Neural cell (in vitro differentiated cells): ENCODE measurements at regions not wholly inside any gene's neighbourhood (a gene's known extent, or its start where the extent isn't known, plus 50 kb on each side); places are given as distances from the start of the nearest gene placed in this dataset.

ENCODE experiments used
- H2AFZ ChIP-seq: fragments of 200-600, 300-800 bp; sonication (generic), shearing (Covaris generic); 2 replicates; pipeline ENCODE4 v1.6.0; 2014; ENCODE audit warnings: low read depth, mild to moderate bottlenecking, antibody characterized with exemption, low read length, moderate library complexity
- H3F3A ChIP-seq: fragments of 200-600 bp; shearing (Covaris generic); 2 replicates; pipeline ENCODE4 v1.6.1; 2016; ENCODE audit warnings: mild to moderate bottlenecking, moderate library complexity, mixed read lengths, antibody characterized with exemption, low read length; ENCODE audit not compliant: insufficient read depth, poor library complexity, severe bottlenecking
- H3K27ac ChIP-seq: fragments of 200-600, 300-800 bp; sonication (generic), shearing (Covaris generic); 2 replicates; pipeline ENCODE4 v1.5.1; 2014; ENCODE audit warnings: mild to moderate bottlenecking, low read length, moderate library complexity
- H3K27me3 ChIP-seq: fragments of 300-800, 200-600 bp; sonication (generic), shearing (Covaris generic); 2 replicates; pipeline ENCODE4 v1.6.0; 2014; ENCODE audit warnings: mild to moderate bottlenecking, low read depth, low read length, moderate library complexity; ENCODE audit not compliant: insufficient read depth
- H3K36me3 ChIP-seq: fragments of 300-800, 200-600 bp; sonication (generic), shearing (Covaris generic); 2 replicates; pipeline ENCODE4 v1.5.1; 2014; ENCODE audit warnings: mild to moderate bottlenecking, antibody characterized with exemption, low read length, moderate library complexity; ENCODE audit not compliant: insufficient read depth
- H3K4me2 ChIP-seq: fragments of 300-800, 200-600 bp; sonication (generic), shearing (Covaris generic); 2 replicates; pipeline ENCODE4 v1.6.0; 2014; ENCODE audit warnings: mild to moderate bottlenecking, low read length
- H3K4me3 ChIP-seq: fragments of 300-800, 200-600 bp; sonication (generic), shearing (Covaris generic); 2 replicates; pipeline ENCODE4 v1.5.1; 2014; ENCODE audit warnings: mild to moderate bottlenecking, low read length, moderate library complexity
- H3K79me2 ChIP-seq: fragments of 200-600 bp; shearing (Covaris generic); replicated peaks from 2 replicates; pipeline ENCODE4 v1.6.0; 2014; ENCODE audit warnings: mild to moderate bottlenecking, low read length, moderate library complexity; ENCODE audit not compliant: insufficient read depth
- H3K9ac ChIP-seq: fragments of 300-800, 200-600 bp; sonication (generic), shearing (Covaris generic); 2 replicates; pipeline ENCODE4 v1.6.1; 2016; ENCODE audit warnings: mild to moderate bottlenecking, low read length, mixed read lengths
- H3K9me2 ChIP-seq: fragments of 200-600 bp; shearing (Covaris generic); 2 replicates; pipeline ENCODE4 v1.6.1; 2016; ENCODE audit warnings: mild to moderate bottlenecking, low read length, mixed read lengths; ENCODE audit not compliant: insufficient read depth
- H3K9me3 ChIP-seq: fragments of 200-600, 300-800 bp; sonication (generic), shearing (Covaris generic); 2 replicates; pipeline ENCODE4 v1.6.1; 2016; ENCODE audit warnings: mild to moderate bottlenecking, mixed run types, low read length, moderate library complexity, mixed read lengths
- H4K20me1 ChIP-seq: fragments of 200-600 bp; shearing (Covaris generic); 2 replicates; pipeline ENCODE4 v1.6.1; 2016; ENCODE audit warnings: mild to moderate bottlenecking, mixed run types; ENCODE audit not compliant: insufficient read depth
- EP300 ChIP-seq: fragments of 450-650 bp; conservative IDR thresholded peaks from 2 replicates; pipeline ENCODE4 v1.6.1; 2014; ENCODE audit warnings: antibody characterized with exemption, mild to moderate bottlenecking, moderate library complexity; ENCODE audit not compliant: poor library complexity, severe bottlenecking
- EZH2 ChIP-seq: fragments of 200-600, 300-800 bp; shearing (Covaris generic), sonication (generic); IDR thresholded peaks from 2 replicates; pipeline ENCODE4 v1.6.1; 2014; ENCODE audit warnings: antibody characterized with exemption, low read length, borderline replicate concordance, mild to moderate bottlenecking; ENCODE audit not compliant: insufficient read depth, poor library complexity, severe bottlenecking
- MXI1 ChIP-seq: fragments of 450-650 bp; conservative IDR thresholded peaks from 2 replicates; pipeline ENCODE4 v1.6.1; 2014; ENCODE audit warnings: antibody characterized with exemption, mild to moderate bottlenecking; ENCODE audit not compliant: poor library complexity, severe bottlenecking
- POLR2AphosphoS5 ChIP-seq: IDR thresholded peaks from 2 replicates; pipeline ENCODE4 v1.6.1; 2012
- RAD21 ChIP-seq: fragments of 450-650 bp; conservative IDR thresholded peaks from 2 replicates; pipeline ENCODE4 v1.6.1; 2014; ENCODE audit warnings: antibody characterized with exemption, mild to moderate bottlenecking, moderate library complexity
- SMC3 ChIP-seq: fragments of 450-650 bp; conservative IDR thresholded peaks from 2 replicates; pipeline ENCODE4 v1.6.1; 2014; ENCODE audit warnings: antibody characterized with exemption, mild to moderate bottlenecking, moderate library complexity; ENCODE audit not compliant: poor library complexity
- TAF1 ChIP-seq: IDR thresholded peaks from 2 replicates; pipeline ENCODE4 v1.6.1; 2012; ENCODE audit warnings: low read depth
- TF ChIP-seq, protein P1 (sequence below): fragments of 450-650 bp; IDR thresholded peaks from 2 replicates; pipeline ENCODE4 v1.5.1; 2014; ENCODE audit warnings: antibody characterized with exemption, mild to moderate bottlenecking, moderate library complexity; ENCODE audit not compliant: poor library complexity, severe bottlenecking
- TF ChIP-seq, protein P2 (sequence below): IDR thresholded peaks from 2 replicates; pipeline ENCODE4 v1.6.1; 2012; ENCODE audit warnings: borderline replicate concordance

DNA sequence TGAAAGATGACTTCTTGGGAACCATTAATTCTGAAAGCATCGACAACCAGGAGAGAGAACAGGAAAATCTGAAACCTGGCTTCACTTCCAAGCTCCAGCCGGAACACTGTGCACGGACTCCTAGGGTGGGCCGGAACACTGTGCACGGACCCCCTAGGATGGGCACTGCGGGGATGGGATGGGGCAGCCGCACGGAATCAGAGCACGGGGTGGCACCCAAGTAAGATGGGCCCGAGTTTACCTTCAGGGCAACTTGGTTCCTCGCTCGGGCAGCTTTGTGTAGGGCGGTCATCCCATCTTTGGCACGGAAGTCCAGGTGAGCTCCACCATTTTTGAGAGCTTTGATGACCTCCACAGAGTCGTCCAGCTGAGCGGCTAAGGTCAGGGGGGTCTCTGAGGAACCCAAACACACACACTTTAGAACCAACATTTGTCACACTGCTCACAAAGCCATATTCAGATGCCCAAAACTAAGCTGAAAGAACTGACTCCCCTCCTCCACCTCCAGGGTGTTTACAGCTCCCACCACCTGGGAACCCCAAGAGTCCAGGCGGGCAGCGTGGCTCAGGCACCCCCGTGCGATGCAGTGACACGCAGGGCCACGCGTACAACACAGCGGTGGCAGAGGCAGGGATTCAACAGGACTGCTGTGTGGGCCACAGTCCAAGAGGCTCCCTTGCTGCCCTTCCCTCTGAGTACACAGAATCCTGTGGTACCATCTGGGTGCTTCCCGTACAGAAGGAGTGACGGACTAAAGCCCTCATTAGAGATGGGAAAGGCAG is 157.9 kb downstream of the SHANK2 start:
- H3K36me3 ChIP-seq: no peaks in the 10 kb centered on the region
- H3K4me3 ChIP-seq: no peak overlapping the region
- H3K79me2 ChIP-seq: no peaks in the 10 kb centered on the region

DNA sequence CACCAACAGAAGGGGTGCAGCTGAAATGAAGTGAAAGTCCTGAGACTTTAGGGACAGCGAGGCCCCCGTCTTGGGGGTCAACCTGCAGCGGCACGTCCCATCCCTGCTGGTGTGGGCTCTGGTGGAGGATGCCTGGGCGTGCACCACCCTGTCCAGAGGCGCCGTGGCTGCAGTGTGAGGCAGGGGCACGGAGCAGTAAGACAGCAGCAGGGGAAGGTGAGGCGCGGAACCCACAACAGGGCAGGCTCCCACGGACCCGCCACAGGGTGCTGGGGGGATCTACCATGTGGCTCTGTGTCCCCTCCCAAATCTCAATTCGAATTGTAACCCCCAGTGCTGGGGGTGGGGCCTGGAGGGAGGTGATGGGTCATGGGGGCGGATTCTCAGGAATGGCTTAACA is 158.6 kb downstream of the SHANK2 start:
- Histone ChIP-seq H3K27me3 (no peaks in the 10 kb centered on the region), H3K9me3 (no peaks in the 10 kb centered on the region), H2AFZ (no peak overlapping the region), H3F3A (no peaks in the 10 kb centered on the region), H3K36me3 (no peaks in the 10 kb centered on the region), H3K9me2 (no peaks in the 10 kb centered on the region), H3K27ac (no peak overlapping the region), H3K4me2 (no peak overlapping the region), H3K79me2 (no peaks in the 10 kb centered on the region), H3K4me3 (no peak overlapping the region), H4K20me1 (no peaks in the 10 kb centered on the region), H3K9ac (no peak overlapping the region)
- TF ChIP-seq MXI1 (no peak), RAD21 (no peak), POLR2AphosphoS5 (no peak), SMC3 (no peak), EP300 (no peak), TAF1 (no peak)
- TF ChIP-seq, protein P1, sequence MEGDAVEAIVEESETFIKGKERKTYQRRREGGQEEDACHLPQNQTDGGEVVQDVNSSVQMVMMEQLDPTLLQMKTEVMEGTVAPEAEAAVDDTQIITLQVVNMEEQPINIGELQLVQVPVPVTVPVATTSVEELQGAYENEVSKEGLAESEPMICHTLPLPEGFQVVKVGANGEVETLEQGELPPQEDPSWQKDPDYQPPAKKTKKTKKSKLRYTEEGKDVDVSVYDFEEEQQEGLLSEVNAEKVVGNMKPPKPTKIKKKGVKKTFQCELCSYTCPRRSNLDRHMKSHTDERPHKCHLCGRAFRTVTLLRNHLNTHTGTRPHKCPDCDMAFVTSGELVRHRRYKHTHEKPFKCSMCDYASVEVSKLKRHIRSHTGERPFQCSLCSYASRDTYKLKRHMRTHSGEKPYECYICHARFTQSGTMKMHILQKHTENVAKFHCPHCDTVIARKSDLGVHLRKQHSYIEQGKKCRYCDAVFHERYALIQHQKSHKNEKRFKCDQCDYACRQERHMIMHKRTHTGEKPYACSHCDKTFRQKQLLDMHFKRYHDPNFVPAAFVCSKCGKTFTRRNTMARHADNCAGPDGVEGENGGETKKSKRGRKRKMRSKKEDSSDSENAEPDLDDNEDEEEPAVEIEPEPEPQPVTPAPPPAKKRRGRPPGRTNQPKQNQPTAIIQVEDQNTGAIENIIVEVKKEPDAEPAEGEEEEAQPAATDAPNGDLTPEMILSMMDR: no peak
- TF ChIP-seq, protein P2, sequence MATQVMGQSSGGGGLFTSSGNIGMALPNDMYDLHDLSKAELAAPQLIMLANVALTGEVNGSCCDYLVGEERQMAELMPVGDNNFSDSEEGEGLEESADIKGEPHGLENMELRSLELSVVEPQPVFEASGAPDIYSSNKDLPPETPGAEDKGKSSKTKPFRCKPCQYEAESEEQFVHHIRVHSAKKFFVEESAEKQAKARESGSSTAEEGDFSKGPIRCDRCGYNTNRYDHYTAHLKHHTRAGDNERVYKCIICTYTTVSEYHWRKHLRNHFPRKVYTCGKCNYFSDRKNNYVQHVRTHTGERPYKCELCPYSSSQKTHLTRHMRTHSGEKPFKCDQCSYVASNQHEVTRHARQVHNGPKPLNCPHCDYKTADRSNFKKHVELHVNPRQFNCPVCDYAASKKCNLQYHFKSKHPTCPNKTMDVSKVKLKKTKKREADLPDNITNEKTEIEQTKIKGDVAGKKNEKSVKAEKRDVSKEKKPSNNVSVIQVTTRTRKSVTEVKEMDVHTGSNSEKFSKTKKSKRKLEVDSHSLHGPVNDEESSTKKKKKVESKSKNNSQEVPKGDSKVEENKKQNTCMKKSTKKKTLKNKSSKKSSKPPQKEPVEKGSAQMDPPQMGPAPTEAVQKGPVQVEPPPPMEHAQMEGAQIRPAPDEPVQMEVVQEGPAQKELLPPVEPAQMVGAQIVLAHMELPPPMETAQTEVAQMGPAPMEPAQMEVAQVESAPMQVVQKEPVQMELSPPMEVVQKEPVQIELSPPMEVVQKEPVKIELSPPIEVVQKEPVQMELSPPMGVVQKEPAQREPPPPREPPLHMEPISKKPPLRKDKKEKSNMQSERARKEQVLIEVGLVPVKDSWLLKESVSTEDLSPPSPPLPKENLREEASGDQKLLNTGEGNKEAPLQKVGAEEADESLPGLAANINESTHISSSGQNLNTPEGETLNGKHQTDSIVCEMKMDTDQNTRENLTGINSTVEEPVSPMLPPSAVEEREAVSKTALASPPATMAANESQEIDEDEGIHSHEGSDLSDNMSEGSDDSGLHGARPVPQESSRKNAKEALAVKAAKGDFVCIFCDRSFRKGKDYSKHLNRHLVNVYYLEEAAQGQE: no peak

More for the DNA sequence above, 157.9 kb downstream of the SHANK2 start:
- H3K4me2 ChIP-seq: no peak overlapping the region
- no peak overlapping the region for H2AFZ ChIP-seq
- no peaks in the 10 kb centered on the region for H3F3A ChIP-seq
- no peak for TF ChIP-seq EP300
- TF ChIP-seq, protein P1: no peak
- no peak for TF ChIP-seq TAF1
- TF ChIP-seq MXI1: no peak
- no peak for TF ChIP-seq RAD21
- TF ChIP-seq SMC3: no peak
- no peak for TF ChIP-seq EZH2
- TF ChIP-seq POLR2AphosphoS5: no peak
- TF ChIP-seq, protein P2: no peak
- H3K27ac ChIP-seq: no peak overlapping the region
- no peaks in the 10 kb centered on the region for H3K9me3 ChIP-seq
- H3K27me3 ChIP-seq: no peaks in the 10 kb centered on the region
- no peaks in the 10 kb centered on the region for H4K20me1 ChIP-seq
- no peak overlapping the region for H3K9ac ChIP-seq
- no peaks in the 10 kb centered on the region for H3K9me2 ChIP-seq
